HG03378 (cell line): ENCODE measurements at regions not wholly inside any gene's neighbourhood (a gene's known extent, or its start where the extent isn't known, plus 50 kb on each side); places are given as distances from the start of the nearest gene placed in this dataset.

Experiments used
- ATAC-seq: cut with Tn5 transposase; IDR thresholded peaks from one replicate; pipeline ENCODE4 v1.9.1; 2021; ENCODE audit warnings: mild to moderate bottlenecking, moderate library complexity; ENCODE audit not compliant: unreplicated experiment

DNA sequence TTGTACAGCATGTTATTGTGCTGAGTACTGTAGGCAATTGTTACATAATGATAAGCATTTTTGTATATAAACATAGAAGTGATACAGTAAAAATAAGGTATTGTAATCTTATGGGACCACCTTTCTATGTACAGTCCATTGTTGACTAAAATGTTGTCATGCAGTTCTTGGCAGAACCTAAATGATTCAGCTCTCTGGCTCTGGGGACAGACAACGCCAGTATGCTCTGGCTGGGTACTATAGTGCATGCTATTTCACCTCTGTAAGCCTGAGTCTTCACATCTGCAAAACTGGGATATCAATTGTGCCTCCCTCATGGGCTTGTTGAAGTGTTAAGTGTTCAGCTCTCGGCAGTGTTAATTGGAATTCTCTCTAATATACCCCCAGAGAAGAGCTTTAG, 674.3 kb downstream of the INHBA start:
- ATAC-seq = no peak

GRCh38 chr7:41027428-41028115, 675.3 kb downstream of the INHBA start:
- no peak for ATAC-seq

GRCh38 chr7:41024126-41024525, 678.8 kb downstream of the INHBA start:
- ATAC-seq = no peak

DNA sequence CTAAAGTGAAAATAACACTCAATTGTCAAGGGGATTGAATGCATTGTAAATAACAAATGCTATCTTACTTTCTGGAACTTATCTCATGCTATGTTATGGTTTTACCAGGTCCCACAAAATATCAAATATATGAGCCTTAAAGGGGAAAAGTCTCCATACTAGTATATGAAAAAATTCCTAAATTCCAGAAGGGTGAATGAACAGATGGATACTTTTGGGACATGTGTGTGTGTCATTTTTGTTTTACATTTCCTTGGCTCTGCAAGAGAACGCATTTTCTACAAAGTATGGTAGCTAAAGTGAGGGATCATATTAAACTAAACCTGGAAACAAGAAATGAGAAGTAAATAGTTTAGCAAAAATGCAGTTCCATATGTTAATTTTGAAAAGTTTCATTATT, 682.8 kb downstream of the INHBA start:
- no peak for ATAC-seq

- no peak for ATAC-seq
Observed at GRCh38 chr7:41013117-41013516, 689.8 kb downstream of the INHBA start.

- ATAC-seq = no peak
Observed at GRCh38 chr7:41012041-41012440, 690.8 kb downstream of the INHBA start.

DNA sequence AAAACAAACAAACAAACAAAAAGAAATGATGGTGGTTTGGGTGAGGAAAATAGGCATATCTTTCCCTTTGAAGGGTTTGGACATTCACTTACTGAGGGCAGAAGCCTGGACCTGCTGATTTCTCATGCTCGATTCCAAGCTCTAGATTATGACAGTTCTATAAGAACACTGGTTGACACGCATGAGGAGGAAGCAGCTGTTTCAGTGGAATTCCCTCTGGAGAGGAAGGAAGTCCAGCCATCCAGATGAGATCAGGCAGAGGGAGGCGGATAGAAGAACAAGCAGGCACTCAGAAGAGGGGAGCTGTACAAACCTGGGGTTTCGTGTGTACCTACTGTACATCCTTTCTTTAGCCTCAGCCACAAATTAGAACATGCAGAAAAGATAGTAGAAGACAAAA, 691.9 kb downstream of the INHBA start:
- ATAC-seq = no peak

DNA sequence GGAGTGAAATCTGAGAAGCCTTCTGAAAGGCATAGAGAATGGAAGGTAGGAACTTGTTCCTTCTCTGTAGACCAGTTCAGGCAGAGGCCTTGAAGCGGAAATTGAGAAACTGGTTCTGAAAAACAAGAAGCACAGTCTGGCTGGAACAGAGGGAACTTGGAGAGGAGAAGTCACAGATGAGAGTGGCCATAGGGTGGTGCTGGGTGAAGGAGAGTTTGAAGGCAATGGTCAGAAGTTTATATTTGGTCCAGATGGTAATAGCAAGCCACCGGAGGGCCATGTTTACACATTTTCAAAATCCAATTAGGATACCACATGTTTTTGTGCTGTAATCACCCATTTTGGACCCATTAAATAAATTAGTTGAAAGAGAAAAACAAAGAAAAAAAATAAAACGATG, 692.5 kb downstream of the INHBA start:
- no peak for ATAC-seq

DNA sequence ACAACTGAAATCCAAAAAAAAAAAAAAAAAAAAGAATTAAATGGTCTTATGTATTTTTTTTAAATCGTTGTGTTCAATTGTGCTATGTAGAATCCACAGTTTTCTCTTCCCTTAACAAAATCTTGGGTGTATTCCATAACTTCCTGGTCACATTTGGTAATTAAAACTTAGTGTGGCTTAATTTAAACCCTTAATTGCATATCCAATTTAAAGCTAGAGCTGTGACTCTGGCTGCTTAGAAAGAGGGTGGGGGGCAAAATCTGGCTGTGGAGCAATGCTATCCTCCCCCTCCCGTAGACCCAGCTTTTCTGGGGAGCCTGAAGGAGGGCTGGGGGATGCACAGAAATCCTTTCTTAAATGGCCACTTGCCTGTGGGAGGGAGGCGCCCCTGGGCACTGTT, 695.1 kb downstream of the INHBA start:
- no peak for ATAC-seq

DNA sequence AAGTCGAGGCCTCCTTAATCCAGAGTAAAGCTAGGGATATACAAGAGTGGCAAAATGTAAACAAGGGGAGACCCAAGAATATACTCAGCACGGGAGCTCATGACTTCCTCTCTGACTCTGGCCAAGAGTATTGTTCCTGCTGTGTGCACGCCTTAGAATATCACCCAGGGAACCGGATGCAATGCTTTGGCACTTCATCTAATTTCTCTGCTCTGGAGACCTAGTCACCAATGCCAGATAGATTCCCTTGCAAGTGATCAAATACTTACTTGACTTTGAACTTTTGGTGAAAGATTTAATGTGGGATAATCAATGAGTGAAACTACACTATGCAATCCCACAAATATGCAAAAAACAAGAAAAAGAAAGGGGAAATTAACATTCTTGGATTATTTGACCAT, 695.5 kb downstream of the INHBA start:
- ATAC-seq = no peak

GRCh38 chr7:41006306-41006995, 696.4 kb downstream of the INHBA start:
- no peak for ATAC-seq

GRCh38 chr7:41005374-41005901, 697.5 kb downstream of the INHBA start:
- no peak for ATAC-seq

GRCh38 chr7:41003977-41004376, 698.9 kb downstream of the INHBA start:
- no peak for ATAC-seq

GRCh38 chr7:41003611-41003940, 699.3 kb downstream of the INHBA start:
- no peak for ATAC-seq

DNA sequence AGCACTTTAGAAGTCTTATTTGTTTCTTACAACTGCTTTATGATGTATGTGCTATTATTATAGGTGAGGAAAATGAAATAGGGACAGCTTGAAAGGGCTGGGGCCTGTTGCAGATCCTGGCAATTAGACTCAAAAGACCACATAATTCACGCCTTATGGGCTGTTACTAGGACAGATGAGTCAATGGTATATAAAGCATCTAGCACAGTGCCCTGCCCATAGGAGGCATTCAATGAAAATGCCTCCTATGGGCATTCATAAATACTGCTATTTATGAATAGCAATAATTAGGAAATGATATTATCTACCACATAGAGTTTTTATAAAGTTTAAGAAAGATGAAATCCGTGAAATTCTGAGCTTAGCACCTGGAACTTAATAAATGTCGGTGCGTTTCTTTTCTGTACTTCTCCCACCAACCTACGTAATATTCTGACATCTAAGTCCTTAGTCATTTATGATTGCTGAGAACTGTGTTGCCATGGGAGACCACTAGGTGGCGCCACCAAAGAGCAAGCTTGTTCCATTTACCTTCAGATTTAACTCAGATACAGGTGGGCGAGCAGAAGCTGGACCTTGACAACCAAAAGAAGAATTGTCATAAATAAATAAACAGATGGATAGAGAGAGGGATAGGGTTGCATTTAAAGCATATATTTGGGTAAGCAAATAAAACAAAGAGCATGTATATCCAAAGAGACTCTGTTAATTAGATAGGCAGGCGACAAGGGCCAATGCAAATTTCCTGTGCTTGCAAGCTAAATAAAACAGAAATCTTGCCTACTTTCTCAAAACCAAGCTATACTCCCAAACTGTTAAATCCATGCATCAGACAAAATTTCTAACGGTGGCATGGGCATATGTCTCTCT, 699.9 kb downstream of the INHBA start:
- peak; percentile 56 for ATAC-seq

GRCh38 chr7:41000042-41000441, 702.8 kb downstream of the INHBA start:
- ATAC-seq = no peak

DNA sequence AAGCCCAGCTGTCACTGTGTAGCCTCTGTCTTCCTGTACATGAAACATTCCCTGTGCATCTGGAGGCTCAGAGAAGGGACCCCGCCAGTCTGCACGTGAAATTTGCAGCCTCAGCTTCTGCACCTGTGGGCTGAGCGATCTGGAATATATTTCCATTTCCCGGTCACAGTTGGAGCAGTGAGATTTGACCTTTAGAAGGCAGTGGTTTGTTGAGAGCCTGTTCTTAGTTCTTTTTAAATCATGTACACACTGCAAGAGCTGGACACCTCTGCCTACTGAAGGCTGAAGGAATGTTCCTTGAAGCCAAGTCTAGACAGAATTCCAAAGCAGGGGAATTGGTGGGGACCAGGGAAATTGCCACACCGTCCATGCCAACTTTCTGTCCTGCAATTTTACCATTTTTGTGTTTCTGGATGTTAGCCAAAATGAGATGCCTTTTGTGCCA, 706.6 kb downstream of the INHBA start:
- ATAC-seq = no peak

- no peak for ATAC-seq
Observed at GRCh38 chr7:40990841-40991240, 712.0 kb downstream of the INHBA start.

- ATAC-seq = no peak
Observed at GRCh38 chr7:40987571-40987970, 715.3 kb downstream of the INHBA start.

DNA sequence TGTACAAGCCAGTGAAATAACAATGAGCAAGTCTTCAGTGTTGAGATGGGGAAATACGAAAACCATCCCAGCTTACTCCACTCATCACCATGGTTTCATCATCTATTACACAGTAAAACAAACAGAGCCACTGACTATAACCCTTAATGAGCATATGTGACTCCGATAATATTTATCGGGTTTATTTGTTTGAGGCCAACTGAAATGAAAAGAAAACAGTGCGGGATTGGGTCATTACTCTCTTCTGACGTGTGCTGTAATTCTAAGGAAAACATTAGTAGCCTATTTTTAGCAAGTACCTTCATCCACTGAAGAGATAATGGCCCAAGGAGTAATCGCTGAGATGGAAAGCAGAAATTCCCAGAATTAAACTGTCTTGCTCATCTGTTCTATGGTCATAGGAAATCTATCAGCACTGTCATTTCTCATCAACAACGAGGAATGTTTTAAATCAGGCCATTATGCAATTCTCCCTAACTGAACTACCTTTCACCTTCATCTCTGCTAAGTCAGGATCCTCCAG, 716.5 kb downstream of the INHBA start:
- no peak for ATAC-seq

- ATAC-seq = no peak
Observed at GRCh38 chr7:40983111-40983510, 719.8 kb downstream of the INHBA start.
